Nephron progenitor cell (in vitro differentiated cells): ENCODE measurements at regions not wholly inside any gene's neighbourhood (a gene's known extent, or its start where the extent isn't known, plus 50 kb on each side); places are given as distances from the start of the nearest gene placed in this dataset.

Source experiments
- DNase-seq: peaks from one replicate; pipeline ENCODE4 v3.0.0; 2021
- H3K27ac Mint-ChIP-seq: 2 replicates; pipeline ENCODE4 v1.8.0; 2021; ENCODE audit warnings: mild to moderate bottlenecking, moderate library complexity, mixed read lengths
- H3K27me3 Mint-ChIP-seq: 2 replicates; pipeline ENCODE4 v1.8.0; 2021; ENCODE audit warnings: mild to moderate bottlenecking, low read depth, mixed read lengths; ENCODE audit not compliant: poor library complexity
- H3K36me3 Mint-ChIP-seq: 2 replicates; pipeline ENCODE4 v1.8.0; 2021; ENCODE audit warnings: low read depth, mixed read lengths
- H3K4me1 Mint-ChIP-seq: 2 replicates; pipeline ENCODE4 v1.8.0; 2021; ENCODE audit warnings: mixed read lengths
- H3K4me3 Mint-ChIP-seq: 2 replicates; pipeline ENCODE4 v1.8.0; 2021; ENCODE audit warnings: mild to moderate bottlenecking, moderate library complexity, mixed read lengths
- H3K9me3 Mint-ChIP-seq: 2 replicates; pipeline ENCODE4 v1.8.0; 2021; ENCODE audit warnings: mild to moderate bottlenecking, moderate library complexity, mixed read lengths
- TF ChIP-seq, protein P1 (sequence below): fragments of 200-600 bp; sonication (generic); IDR thresholded peaks from 2 replicates; pipeline ENCODE4 v1.5.0; 2021; ENCODE audit warnings: antibody characterized with exemption

DNA sequence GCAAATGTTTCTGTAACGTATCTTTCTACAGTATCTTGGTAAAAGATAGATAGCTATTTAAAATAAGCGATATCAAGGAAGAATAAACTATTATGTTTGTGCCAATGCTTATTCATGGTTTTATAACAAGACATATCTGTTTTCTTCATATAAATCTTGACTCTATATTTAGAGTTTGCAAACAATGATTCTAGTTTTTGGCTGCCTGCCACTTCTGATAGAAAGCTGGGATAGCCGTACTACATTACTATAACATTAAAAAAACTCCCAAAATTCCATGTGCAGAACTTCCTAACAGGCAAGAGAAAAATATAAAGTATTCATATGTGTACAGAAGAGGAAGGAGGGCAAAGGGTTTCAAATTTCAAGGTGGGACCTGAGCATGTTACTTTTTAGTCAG is 985.0 kb downstream of the BCL11A start:
- no peaks in the 10 kb centered on the region for H3K9me3 Mint-ChIP-seq
- H3K4me1 Mint-ChIP-seq: peaks cover 39% of the 10 kb centered on the region

DNA sequence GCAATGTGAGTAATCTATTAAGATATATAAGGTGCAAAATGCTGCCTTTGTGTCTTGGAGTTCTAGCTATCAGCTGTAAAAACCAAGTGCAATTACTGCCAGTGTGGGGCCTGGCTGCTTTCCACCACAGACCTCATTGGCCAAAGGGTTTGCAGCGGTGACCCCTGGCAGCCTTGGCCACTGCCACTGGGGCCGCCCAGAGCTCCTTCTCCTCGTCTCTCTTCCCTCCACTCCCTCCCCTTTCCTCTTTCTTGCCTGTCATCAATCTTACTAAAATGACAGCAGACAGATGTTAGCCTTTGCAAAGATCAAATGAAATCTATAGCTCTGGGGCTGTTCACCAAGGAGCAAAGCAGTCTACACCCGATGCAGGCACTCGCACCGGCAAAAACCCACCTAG is 986.3 kb downstream of the BCL11A start:
- Mint-ChIP-seq H3K4me3 (no peak overlapping the region), H3K27me3 (no peaks in the 10 kb centered on the region), H3K27ac (no peak overlapping the region), H3K9me3 (no peaks in the 10 kb centered on the region), H3K4me1 (peaks cover 33% of the 10 kb centered on the region), H3K36me3 (no peaks in the 10 kb centered on the region)
- TF ChIP-seq, protein P1, sequence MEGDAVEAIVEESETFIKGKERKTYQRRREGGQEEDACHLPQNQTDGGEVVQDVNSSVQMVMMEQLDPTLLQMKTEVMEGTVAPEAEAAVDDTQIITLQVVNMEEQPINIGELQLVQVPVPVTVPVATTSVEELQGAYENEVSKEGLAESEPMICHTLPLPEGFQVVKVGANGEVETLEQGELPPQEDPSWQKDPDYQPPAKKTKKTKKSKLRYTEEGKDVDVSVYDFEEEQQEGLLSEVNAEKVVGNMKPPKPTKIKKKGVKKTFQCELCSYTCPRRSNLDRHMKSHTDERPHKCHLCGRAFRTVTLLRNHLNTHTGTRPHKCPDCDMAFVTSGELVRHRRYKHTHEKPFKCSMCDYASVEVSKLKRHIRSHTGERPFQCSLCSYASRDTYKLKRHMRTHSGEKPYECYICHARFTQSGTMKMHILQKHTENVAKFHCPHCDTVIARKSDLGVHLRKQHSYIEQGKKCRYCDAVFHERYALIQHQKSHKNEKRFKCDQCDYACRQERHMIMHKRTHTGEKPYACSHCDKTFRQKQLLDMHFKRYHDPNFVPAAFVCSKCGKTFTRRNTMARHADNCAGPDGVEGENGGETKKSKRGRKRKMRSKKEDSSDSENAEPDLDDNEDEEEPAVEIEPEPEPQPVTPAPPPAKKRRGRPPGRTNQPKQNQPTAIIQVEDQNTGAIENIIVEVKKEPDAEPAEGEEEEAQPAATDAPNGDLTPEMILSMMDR: no peak
- DNase-seq: peak; percentile 7

More for the DNA sequence above, 985.0 kb downstream of the BCL11A start:
- TF ChIP-seq, protein P1: no peak
- H3K4me3 Mint-ChIP-seq: no peak overlapping the region
- H3K27me3 Mint-ChIP-seq: no peaks in the 10 kb centered on the region
- no peaks in the 10 kb centered on the region for H3K36me3 Mint-ChIP-seq
- no peak overlapping the region for H3K27ac Mint-ChIP-seq
- no peak for DNase-seq

DNA sequence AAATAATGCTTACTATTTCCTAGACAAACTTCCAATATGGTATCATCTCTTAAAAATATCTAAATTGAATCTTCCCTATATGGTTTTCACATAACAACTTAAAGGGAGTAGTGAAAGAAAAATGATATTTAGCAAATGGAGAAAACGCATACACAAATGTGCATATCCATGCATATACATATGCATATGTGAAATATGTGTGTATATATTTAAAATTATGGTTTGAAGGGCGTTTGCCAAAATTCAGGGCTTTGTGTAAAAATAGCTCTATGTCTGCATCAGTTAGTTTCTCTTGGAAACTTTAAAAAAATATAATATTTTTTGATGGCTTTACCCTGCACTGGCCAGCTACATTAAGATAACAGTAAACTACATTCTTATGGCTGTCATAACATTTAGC is 986.7 kb downstream of the BCL11A start:
- no peaks in the 10 kb centered on the region for H3K27me3 Mint-ChIP-seq
- no peaks in the 10 kb centered on the region for H3K36me3 Mint-ChIP-seq
- H3K4me1 Mint-ChIP-seq: peaks cover 29% of the 10 kb centered on the region
- H3K4me3 Mint-ChIP-seq: no peak overlapping the region
- DNase-seq: no peak
- TF ChIP-seq, protein P1: no peak
- H3K27ac Mint-ChIP-seq: no peak overlapping the region
- H3K9me3 Mint-ChIP-seq: no peaks in the 10 kb centered on the region

DNA sequence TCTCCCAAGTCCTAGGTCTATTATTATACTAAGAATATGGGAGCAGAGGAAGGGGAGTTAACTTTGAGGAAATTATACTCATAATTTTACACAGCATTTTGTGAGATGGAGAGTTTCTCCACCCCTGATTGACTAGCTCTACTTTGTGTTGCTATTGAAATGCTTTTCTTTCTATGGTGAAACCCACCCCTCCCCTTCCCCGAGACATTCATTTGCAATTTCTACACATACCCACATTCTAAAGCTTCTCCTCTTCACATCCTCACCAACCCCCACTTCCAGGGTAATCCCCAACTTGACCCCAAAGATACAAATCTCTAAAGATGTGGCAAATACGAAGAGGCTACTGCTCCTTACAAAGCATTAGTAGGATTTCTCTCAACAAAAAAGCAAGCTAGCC is 992.2 kb downstream of the BCL11A start:
- Mint-ChIP-seq H3K27me3 (no peaks in the 10 kb centered on the region), H3K4me1 (no peaks in the 10 kb centered on the region), H3K4me3 (no peak overlapping the region), H3K27ac (no peak overlapping the region), H3K9me3 (peaks cover 9% of the 10 kb centered on the region), H3K36me3 (no peaks in the 10 kb centered on the region)
- TF ChIP-seq, protein P1: no peak
- no peak for DNase-seq

DNA sequence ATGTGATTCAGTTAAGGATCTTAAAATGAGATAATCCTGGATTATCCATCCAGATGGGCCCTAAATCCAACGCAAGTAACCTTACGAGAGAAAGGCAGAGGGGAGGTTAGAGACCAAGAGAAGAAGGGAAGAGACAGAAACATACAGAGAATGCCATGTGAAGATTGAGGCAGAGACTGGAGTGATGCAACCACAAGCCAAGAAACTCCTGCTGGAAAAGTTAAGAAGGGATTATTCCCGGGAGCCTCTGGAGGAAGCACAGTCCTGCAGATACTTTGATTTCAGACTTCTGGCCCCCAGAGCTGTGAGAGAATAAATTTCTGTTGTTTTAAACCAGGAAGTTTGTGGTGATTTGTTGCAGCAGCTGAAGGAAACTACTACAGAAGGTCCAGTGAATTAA is 992.7 kb downstream of the BCL11A start:
- Mint-ChIP-seq H3K4me3 (no peak overlapping the region), H3K4me1 (no peaks in the 10 kb centered on the region), H3K27ac (peak overlapping the region; percentile 11), H3K27me3 (no peaks in the 10 kb centered on the region), H3K9me3 (peaks cover 12% of the 10 kb centered on the region), H3K36me3 (no peaks in the 10 kb centered on the region)
- TF ChIP-seq, protein P1: no peak
- no peak for DNase-seq

DNA sequence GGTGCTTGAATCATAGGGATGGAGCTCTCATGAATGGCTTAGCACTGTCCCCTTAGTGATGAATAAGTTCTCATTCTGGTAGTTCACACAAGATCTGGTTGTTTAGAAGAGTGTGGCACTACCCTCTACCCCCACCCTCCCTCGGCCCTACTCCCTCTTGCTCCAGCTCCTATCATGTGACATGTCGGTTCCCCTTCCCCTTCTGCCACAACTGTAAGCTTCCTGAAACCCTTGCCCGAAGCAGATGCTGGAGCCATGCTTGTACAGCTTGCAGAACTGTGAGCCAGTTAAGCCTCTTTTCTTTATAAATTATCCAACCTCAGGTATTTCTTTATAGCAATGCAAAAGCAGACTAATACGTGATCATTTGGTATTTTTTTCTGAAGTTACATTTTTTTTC is 1012.6 kb downstream of the BCL11A start:
- no peak overlapping the region for H3K27ac Mint-ChIP-seq
- TF ChIP-seq, protein P1: no peak
- DNase-seq: no peak
- no peak overlapping the region for H3K4me3 Mint-ChIP-seq
- H3K27me3 Mint-ChIP-seq: peaks cover 8% of the 10 kb centered on the region
- H3K4me1 Mint-ChIP-seq: no peaks in the 10 kb centered on the region
- no peaks in the 10 kb centered on the region for H3K36me3 Mint-ChIP-seq
- no peaks in the 10 kb centered on the region for H3K9me3 Mint-ChIP-seq
